GM12878 (cell line): ENCODE measurements at regions not wholly inside any gene's neighbourhood (a gene's known extent, or its start where the extent isn't known, plus 50 kb on each side); places are given as distances from the start of the nearest gene placed in this dataset.

ENCODE experiments used
- ATAC-seq: fragments of 200-7000 bp; cut with Tn5 transposase; 3 replicates; pipeline ENCODE4 v1.9.1; 2020; ENCODE audit warnings: mild to moderate bottlenecking, moderate library complexity
- BruUV-seq: library from RNA; stranded (reverse); fragments of 400-500 nt; replicated peaks from 2 replicates; lab custom pipeline; 2021; lab: Mats Ljungman, UMichigan
- CTCF ChIA-PET: fragments of 300-600 bp; sonication (Branson Sonifier 250); formaldehyde crosslinking; extraction: SDS; loops from one replicate; lab custom pipeline; 2021; ENCODE audit warnings: inconsistent platforms; lab: Yijun Ruan, JAX
- POLR2A ChIA-PET: fragments of 350-600 bp; formaldehyde crosslinking; extraction: SDS; loops from one replicate; lab custom pipeline; 2021; ENCODE audit warnings: inconsistent platforms; lab: Charles Lee
- RAD21 ChIA-PET: fragments of 300-600 bp; sonication (Branson Sonifier 250); formaldehyde crosslinking; loops from one replicate; lab custom pipeline; 2023; ENCODE audit warnings: antibody characterized with exemption; ENCODE audit not compliant: unreplicated experiment; lab: Charles Lee
- SMC1A ChIA-PET: fragments of 300-600 bp; sonication (Branson Sonifier 250); formaldehyde crosslinking; loops from one replicate; lab custom pipeline; 2023; ENCODE audit not compliant: unreplicated experiment, uncharacterized antibody; lab: Charles Lee
- DNase-seq: peaks from one replicate; pipeline ENCODE4 v3.0.0-alpha.2; 2011; ENCODE audit warnings: low read depth, low spot score
- FAIRE-seq: peaks from 3 replicates; lab custom pipeline; 2011; peaks lifted over from hg19 to GRCh38; lab: Jason Lieb, UNC
- H2AFZ ChIP-seq: 2 replicates; pipeline ENCODE4 v1.6.0; 2011; ENCODE audit warnings: low read depth, low read length, control low read depth; ENCODE audit not compliant: control insufficient read depth
- H3K27ac ChIP-seq: 2 replicates; pipeline ENCODE4 v1.5.1; 2011; ENCODE audit warnings: control low read depth; ENCODE audit not compliant: control insufficient read depth, insufficient read depth
- H3K27me3 ChIP-seq, 2 experiments: replicated peaks in 1 of 2; 2 replicates each; pipeline versions ENCODE4 v1.6.0 to v1.6.1; 2011; ENCODE audit warnings: low read length in 1 of 2; ENCODE audit not compliant: control insufficient read depth in 2 of 2, insufficient read depth in 2 of 2
- H3K36me3 ChIP-seq, 2 experiments: 2 replicates each; pipeline ENCODE4 v1.5.1; 2011; ENCODE audit warnings: low read length in 1 of 2; ENCODE audit not compliant: control insufficient read depth in 2 of 2, insufficient read depth in 2 of 2
- H3K4me1 ChIP-seq: 2 replicates; pipeline ENCODE4 v1.6.1; 2011; ENCODE audit warnings: mild to moderate bottlenecking, low read length, moderate library complexity, mixed read lengths; ENCODE audit not compliant: control insufficient read depth, insufficient read depth
- H3K4me2 ChIP-seq: 2 replicates; pipeline ENCODE4 v1.6.0; 2011; ENCODE audit warnings: control low read depth; ENCODE audit not compliant: control insufficient read depth, insufficient read depth
- H3K4me3 ChIP-seq: fragments of 200-600 bp; sonication (generic); 2 replicates; pipeline ENCODE4 v1.5.1; 2016
- H3K79me2 ChIP-seq: 2 replicates; pipeline ENCODE4 v1.6.0; 2011; ENCODE audit warnings: low read length; ENCODE audit not compliant: control insufficient read depth, insufficient read depth
- H3K9ac ChIP-seq: 2 replicates; pipeline ENCODE4 v1.8.0; 2011; ENCODE audit warnings: low read length, control low read depth, mixed read lengths; ENCODE audit not compliant: control insufficient read depth, insufficient read depth
- H3K9me3 ChIP-seq: replicated peaks from 3 replicates; pipeline ENCODE4 v1.5.1; 2011; ENCODE audit warnings: mild to moderate bottlenecking, low read length; ENCODE audit not compliant: control insufficient read depth, insufficient read depth
- H4K20me1 ChIP-seq: 2 replicates; pipeline ENCODE4 v1.6.0; 2011; ENCODE audit not compliant: control insufficient read depth, insufficient read depth
- BMI1 ChIP-seq: fragments of 450-650 bp; IDR thresholded peaks from 2 replicates; pipeline ENCODE4 v1.6.1; 2016; ENCODE audit warnings: mild to moderate bottlenecking, moderate library complexity, borderline replicate concordance
- CBX3 ChIP-seq: fragments of 200-600 bp; sonication (generic); IDR thresholded peaks from 2 replicates; pipeline ENCODE4 v1.6.1; 2016; ENCODE audit warnings: low read depth, borderline replicate concordance
- CEBPZ ChIP-seq: fragments of 150-350 bp; IDR thresholded peaks from 2 replicates; pipeline ENCODE4 v1.6.1; 2016; ENCODE audit warnings: low read depth, low read length
- CHD4 ChIP-seq: fragments of 200-600 bp; sonication (generic); IDR thresholded peaks from 2 replicates; pipeline ENCODE4 v1.6.1; 2016; ENCODE audit warnings: mild to moderate bottlenecking
- ETV6 ChIP-seq, 2 experiments: fragments of 450-650 bp in 1 of 2; IDR thresholded peaks in 1 of 2; conservative IDR thresholded peaks in 1 of 2; 2 replicates each; pipeline ENCODE4 v1.6.1; 2014; ENCODE audit warnings: antibody characterized with exemption in 1 of 2, borderline replicate concordance in 1 of 2, low read depth in 1 of 2, mild to moderate bottlenecking in 1 of 2, moderate library complexity in 1 of 2
- HDAC2 ChIP-seq: fragments of 200-600 bp; sonication (generic); IDR thresholded peaks from 2 replicates; pipeline ENCODE4 v1.6.1; 2017
- HDAC6 ChIP-seq: fragments of 200-600 bp; sonication (generic); IDR thresholded peaks from one replicate; pipeline ENCODE4 v1.8.0; 2017; ENCODE audit warnings: antibody characterized with exemption; ENCODE audit not compliant: unreplicated experiment
- HSF1 ChIP-seq: fragments of 150-350 bp; IDR thresholded peaks from 2 replicates; pipeline ENCODE4 v1.6.1; 2014; ENCODE audit warnings: mild to moderate bottlenecking, low read depth, low read length
- JUND ChIP-seq: IDR thresholded peaks from 2 replicates; pipeline ENCODE4 v1.6.1; 2012; ENCODE audit warnings: low read depth, mild to moderate bottlenecking, low read length, improper control_type of control experiment, moderate library complexity
- MTA3 ChIP-seq: IDR thresholded peaks from 2 replicates; pipeline ENCODE4 v1.6.1; 2012; ENCODE audit warnings: low read length, inconsistent platforms, borderline replicate concordance
- TCF3 ChIP-seq: IDR thresholded peaks from 2 replicates; pipeline ENCODE4 v1.6.1; 2012; ENCODE audit warnings: low read depth, mild to moderate bottlenecking, low read length, borderline replicate concordance; ENCODE audit not compliant: insufficient read depth
- WRNIP1 ChIP-seq: IDR thresholded peaks from 2 replicates; pipeline ENCODE4 v1.6.1; 2011; ENCODE audit warnings: low read depth, low read length, improper control_type of control experiment, borderline replicate concordance
- ZNF217 ChIP-seq: fragments of 450-650 bp; IDR thresholded peaks from 2 replicates; pipeline ENCODE4 v1.6.1; 2017; ENCODE audit warnings: antibody characterized with exemption, mild to moderate bottlenecking
- ZZZ3 ChIP-seq: IDR thresholded peaks from 2 replicates; pipeline ENCODE4 v1.6.1; 2011; ENCODE audit warnings: low read depth; ENCODE audit not compliant: control insufficient read depth, insufficient read length
- WGBS: methylation state at CpG from one replicate; pipeline ENCODE4 v1.1.6; 2016; ENCODE audit warnings: low lambda C conversion rate; ENCODE audit not compliant: insufficient replicate concordance, insufficient coverage; ENCODE audit errors: missing lambda C conversion rate; 5-methylcytosine and 5-hydroxymethylcytosine counted together
- in situ Hi-C: fragments of 300-500 bp; cut with MboI; formaldehyde crosslinking; loops from 9 replicates; pipeline ENCODE4 v1.14.3; 2018; ENCODE audit warnings: mixed read lengths
- intact Hi-C: fragments of 100-400 bp; cut with micrococcal nuclease; formaldehyde crosslinking; loops from one replicate; pipeline ENCODE4 v1.14.2; 2022; ENCODE audit not compliant: unreplicated experiment
- TF ChIP-seq, protein P1 (sequence below): fragments of 450-650 bp; IDR thresholded peaks from 2 replicates; pipeline ENCODE4 v1.6.1; 2016; ENCODE audit warnings: mild to moderate bottlenecking
- TF ChIP-seq, protein P2 (sequence below): IDR thresholded peaks from 2 replicates; pipeline ENCODE4 v1.6.1; 2011; ENCODE audit warnings: borderline replicate concordance, low read depth, mild to moderate bottlenecking, moderate library complexity, mixed read lengths, low read length; ENCODE audit not compliant: insufficient read depth; ENCODE audit errors: extremely low read length

- Histone ChIP-seq H3K27me3 (peaks cover 0 to 10% of the 10 kb centered on the region in 2 experiments; a peak in 1 of 4 replicates), H3K36me3 (no peaks in the 10 kb centered on the region), H2AFZ (no peak overlapping the region), H3K9me3 (no peaks in the 10 kb centered on the region), H3K79me2 (no peaks in the 10 kb centered on the region), H3K4me2 (no peak overlapping the region), H3K9ac (no peak overlapping the region), H3K27ac (no peak overlapping the region), H3K4me1 (no peaks in the 10 kb centered on the region), H4K20me1 (no peaks in the 10 kb centered on the region), H3K4me3 (no peak overlapping the region)
- FAIRE-seq (no peak), DNase-seq (no peak), ATAC-seq (no peak)
- 12% methylated on average over 6 of the region's 6 CpGs for WGBS
- SMC1A ChIA-PET = interaction anchor here (0.6 kb wide), 1 partner anchor 10 kb away, joined by 4 read pairs; no protein-coding TSS in a partner anchor
- no TSS peak for BruUV-seq
- CTCF ChIA-PET = interaction anchor here (1.0 kb wide), 1 partner anchor 527 kb away, joined by 3 read pairs; no protein-coding TSS in a partner anchor
- POLR2A ChIA-PET = no interaction called here
- TF ChIP-seq CHD4 = no peak
- TF ChIP-seq, protein P1, sequence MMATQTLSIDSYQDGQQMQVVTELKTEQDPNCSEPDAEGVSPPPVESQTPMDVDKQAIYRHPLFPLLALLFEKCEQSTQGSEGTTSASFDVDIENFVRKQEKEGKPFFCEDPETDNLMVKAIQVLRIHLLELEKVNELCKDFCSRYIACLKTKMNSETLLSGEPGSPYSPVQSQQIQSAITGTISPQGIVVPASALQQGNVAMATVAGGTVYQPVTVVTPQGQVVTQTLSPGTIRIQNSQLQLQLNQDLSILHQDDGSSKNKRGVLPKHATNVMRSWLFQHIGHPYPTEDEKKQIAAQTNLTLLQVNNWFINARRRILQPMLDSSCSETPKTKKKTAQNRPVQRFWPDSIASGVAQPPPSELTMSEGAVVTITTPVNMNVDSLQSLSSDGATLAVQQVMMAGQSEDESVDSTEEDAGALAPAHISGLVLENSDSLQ = no peak
- no peak for TF ChIP-seq CEBPZ
- no peak for TF ChIP-seq ZZZ3
- no peak for TF ChIP-seq CBX3
- no peak for TF ChIP-seq JUND
- no peak for TF ChIP-seq TCF3
- TF ChIP-seq BMI1 = no peak
- TF ChIP-seq ETV6 (conservative IDR thresholded peaks at IDR 0.05 in 1 of 2, IDR thresholded peaks at IDR 0.05 in 1 of 2; ENCODE audit: borderline replicate concordance in 1 of 2, low read depth in 1 of 2) = no peak
- TF ChIP-seq MTA3 = no peak
- TF ChIP-seq HDAC6 = no peak
- TF ChIP-seq, protein P2, sequence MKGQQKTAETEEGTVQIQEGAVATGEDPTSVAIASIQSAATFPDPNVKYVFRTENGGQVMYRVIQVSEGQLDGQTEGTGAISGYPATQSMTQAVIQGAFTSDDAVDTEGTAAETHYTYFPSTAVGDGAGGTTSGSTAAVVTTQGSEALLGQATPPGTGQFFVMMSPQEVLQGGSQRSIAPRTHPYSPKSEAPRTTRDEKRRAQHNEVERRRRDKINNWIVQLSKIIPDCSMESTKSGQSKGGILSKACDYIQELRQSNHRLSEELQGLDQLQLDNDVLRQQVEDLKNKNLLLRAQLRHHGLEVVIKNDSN = no peak
- TF ChIP-seq HSF1 = no peak
- no peak for TF ChIP-seq HDAC2
- no peak for TF ChIP-seq ZNF217
- no peak for TF ChIP-seq WRNIP1
- intact Hi-C loops = no loop called here
- RAD21 ChIA-PET = no interaction called here
- in situ Hi-C loops = no loop called here
Measured at GRCh38 chr21:35328856-35329455, 279.9 kb upstream of the RUNX1 start.
